Mucosa of descending colon (tissue), 3 donors: ENCODE measurements at regions not wholly inside any gene's neighbourhood (a gene's known extent, or its start where the extent isn't known, plus 50 kb on each side); places are given as distances from the start of the nearest gene placed in this dataset.

Experiments used
- ATAC-seq: fragments of 200-7000 bp; cut with Tn5 transposase; one replicate; pipeline ENCODE4 v1.9.1; 2020; ENCODE audit warnings: mild to moderate bottlenecking, moderate library complexity
- DNase-seq, 3 donors: peaks; one replicate each; pipeline ENCODE4 v3.0.0-alpha.2; 2020
- H3K36me3 ChIP-seq: fragments of 200-600 bp; one replicate; pipeline ENCODE4 v1.8.0; 2021; ENCODE audit warnings: low read depth, mild to moderate bottlenecking
- H3K4me1 ChIP-seq: fragments of 200-600 bp; one replicate; pipeline ENCODE4 v1.8.0; 2021; ENCODE audit warnings: low read depth, mild to moderate bottlenecking
- H3K4me3 ChIP-seq: fragments of 200-600 bp; one replicate; pipeline ENCODE4 v1.8.0; 2021; ENCODE audit warnings: mild to moderate bottlenecking
- H3K9me3 ChIP-seq: fragments of 200-600 bp; one replicate; pipeline ENCODE4 v1.8.0; 2021; ENCODE audit warnings: mild to moderate bottlenecking
- CTCF ChIP-seq: fragments of 200-600 bp; IDR thresholded peaks from one replicate; pipeline ENCODE4 v1.8.0; 2022; ENCODE audit warnings: antibody characterized with exemption, mild to moderate bottlenecking
- intact Hi-C, 2 donors: fragments of 100-400 bp; cut with DNase I in 1 of 2; cut with micrococcal nuclease in 1 of 2; formaldehyde crosslinking; loops; one replicate each; pipeline versions ENCODE4 v1.11.0 to v1.11.1; 2022; cut with DNase I, micrococcal nuclease
- donor health status: DM: no; HTN: no; CAD: no; lungs with moderate emphysema.
- donor health status: DM: no; HTN: no; CAD: no.
- donor health status: DM: no; HTN: yes; CAD: no.

- intact Hi-C loops = no loop called here
- ATAC-seq (no peak), DNase-seq (no peak)
- Histone ChIP-seq H3K4me1 (no peaks in the 10 kb centered on the region), H3K36me3 (no peaks in the 10 kb centered on the region), H3K9me3 (no peaks in the 10 kb centered on the region), H3K4me3 (no peak overlapping the region)
- TF ChIP-seq CTCF = no peak
These were observed 335.0 kb downstream of the DEPDC1B start for GRCh38 chr5:60365001-60365400.

DNA sequence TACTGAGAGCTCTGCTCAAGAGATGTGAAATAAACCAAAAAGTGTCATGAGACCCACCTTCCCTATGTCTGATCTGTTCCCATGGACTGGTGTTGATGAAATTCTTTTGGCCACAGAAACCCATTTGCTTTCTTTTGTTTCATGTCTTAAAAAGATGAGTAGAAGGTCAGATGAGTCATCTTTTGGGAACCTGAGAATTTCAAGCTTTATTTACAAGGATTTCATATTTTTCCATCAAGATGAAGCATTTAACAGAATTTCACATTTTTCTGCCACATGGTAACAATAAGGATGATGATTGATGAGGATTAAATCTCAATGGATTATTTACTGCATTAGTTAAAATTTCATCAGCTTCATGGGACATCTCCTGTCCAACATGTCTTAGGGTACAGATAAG lies 337.8 kb downstream of the DEPDC1B start:
- no peak overlapping the region for H3K4me3 ChIP-seq
- DNase-seq (no peak), ATAC-seq (no peak)
- no peak for TF ChIP-seq CTCF
- intact Hi-C loops = no loop called here
- H3K36me3 ChIP-seq = no peaks in the 10 kb centered on the region
- H3K9me3 ChIP-seq = no peaks in the 10 kb centered on the region
- no peaks in the 10 kb centered on the region for H3K4me1 ChIP-seq

- no peak overlapping the region for H3K4me3 ChIP-seq
- H3K4me1 ChIP-seq = no peaks in the 10 kb centered on the region
- TF ChIP-seq CTCF = no peak
- no peak for DNase-seq
- intact Hi-C loops = no loop called here
- ATAC-seq = no peak
- H3K9me3 ChIP-seq = no peaks in the 10 kb centered on the region
- H3K36me3 ChIP-seq = no peaks in the 10 kb centered on the region
These were observed 339.6 kb downstream of the DEPDC1B start for GRCh38 chr5:60360355-60360754.

- no peak for TF ChIP-seq CTCF
- Histone ChIP-seq H3K9me3 (no peaks in the 10 kb centered on the region), H3K4me3 (no peak overlapping the region), H3K36me3 (no peaks in the 10 kb centered on the region), H3K4me1 (no peaks in the 10 kb centered on the region)
- ATAC-seq (no peak), DNase-seq (no peak)
- intact Hi-C loops = no loop called here
These were observed 342.7 kb downstream of the DEPDC1B start for GRCh38 chr5:60357302-60357701.

DNA sequence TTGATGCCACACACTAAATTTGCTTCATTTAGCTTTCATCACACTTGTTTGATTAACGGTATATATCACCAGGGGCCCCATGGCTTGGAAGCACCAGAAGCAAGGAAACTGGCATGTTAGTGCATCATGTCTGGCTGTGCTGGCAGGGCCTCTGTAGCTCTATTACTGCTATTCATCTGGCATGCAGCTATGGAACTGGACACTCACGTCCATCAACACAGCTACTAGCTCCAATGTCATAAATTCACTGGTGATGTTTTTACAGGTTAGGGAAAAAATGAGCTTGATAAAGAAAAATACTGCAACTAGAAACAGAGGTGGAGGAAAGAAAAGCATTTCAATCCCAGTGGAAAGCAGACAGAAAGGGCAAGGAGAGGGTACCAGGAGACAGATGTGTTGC lies 343.2 kb downstream of the DEPDC1B start:
- no peak for DNase-seq
- intact Hi-C loops = no loop called here
- ATAC-seq = no peak

More for the DNA sequence above, 343.2 kb downstream of the DEPDC1B start:
- Histone ChIP-seq H3K4me1 (no peaks in the 10 kb centered on the region), H3K4me3 (no peak overlapping the region), H3K9me3 (no peaks in the 10 kb centered on the region), H3K36me3 (no peaks in the 10 kb centered on the region)
- no peak for TF ChIP-seq CTCF
